HG02798 (cell line): ENCODE measurements at regions not wholly inside any gene's neighbourhood (a gene's known extent, or its start where the extent isn't known, plus 50 kb on each side); places are given as distances from the start of the nearest gene placed in this dataset.

Experiments used
- ATAC-seq: cut with Tn5 transposase; IDR thresholded peaks from one replicate; pipeline ENCODE4 v1.9.1; 2021; ENCODE audit warnings: mild to moderate bottlenecking; ENCODE audit not compliant: unreplicated experiment, poor library complexity

DNA sequence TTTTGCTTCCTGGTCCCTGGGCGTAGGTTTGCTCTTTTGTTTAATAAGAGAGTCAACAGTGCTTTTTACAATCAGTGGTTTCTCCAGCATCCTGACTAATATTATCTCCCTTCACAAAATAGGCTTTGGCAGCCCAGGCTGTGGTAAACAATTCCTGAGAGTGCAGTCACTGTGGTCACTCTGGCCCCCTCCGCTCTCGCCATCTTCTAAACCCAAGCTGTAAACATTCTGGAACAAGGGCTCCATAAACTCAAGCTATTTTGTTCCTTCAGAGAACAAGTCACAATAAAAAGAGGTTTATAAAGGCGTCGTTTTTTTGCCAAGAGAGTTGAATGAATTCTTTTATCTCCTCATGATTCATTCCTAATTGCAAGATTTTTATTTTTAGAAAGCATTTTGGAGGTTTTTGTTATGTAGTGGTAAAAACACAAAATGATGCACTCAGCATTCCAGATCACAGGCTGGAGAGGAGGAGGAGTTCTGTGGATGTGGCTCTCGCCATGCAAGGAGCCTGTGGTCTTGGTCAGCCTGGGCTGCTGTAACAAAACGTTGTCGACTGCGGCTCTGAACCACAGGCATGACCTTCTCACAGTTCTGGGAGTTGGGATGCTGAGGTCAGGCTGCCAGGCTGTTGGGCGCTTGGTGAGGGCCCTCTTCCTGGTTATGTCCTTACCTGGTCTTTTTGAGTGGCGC, 486.4 kb upstream of the FAT1 start:
- no peak for ATAC-seq

DNA sequence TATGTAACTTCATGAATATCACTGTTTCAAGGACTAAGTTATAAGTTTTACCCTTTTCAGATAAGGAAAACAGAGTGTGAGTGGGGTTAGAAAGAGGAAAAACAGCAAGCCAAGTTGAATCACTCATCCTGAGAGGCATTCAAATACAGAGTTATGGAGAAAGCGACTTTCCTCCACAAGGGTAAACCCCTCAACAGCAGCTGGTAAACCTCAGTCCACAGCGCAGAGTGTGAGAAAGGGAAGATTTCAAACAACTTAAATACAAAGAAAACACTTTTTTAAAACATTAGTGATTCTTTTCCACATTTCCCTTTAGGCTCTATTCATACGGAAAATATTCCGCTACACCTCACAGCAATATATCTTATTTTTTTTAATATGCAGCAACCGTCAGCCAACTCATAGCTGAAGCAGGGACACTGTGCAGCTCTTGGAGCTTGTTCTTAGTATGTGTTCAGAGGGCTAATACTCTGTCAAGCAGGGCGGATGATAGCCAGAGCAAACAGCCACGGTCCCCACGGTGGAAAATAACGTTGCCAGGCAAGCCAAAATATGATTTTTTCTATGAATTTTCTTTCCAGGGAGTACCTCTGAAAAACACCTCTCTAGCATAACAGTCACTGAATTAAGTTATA, 488.9 kb upstream of the FAT1 start:
- no peak for ATAC-seq

DNA sequence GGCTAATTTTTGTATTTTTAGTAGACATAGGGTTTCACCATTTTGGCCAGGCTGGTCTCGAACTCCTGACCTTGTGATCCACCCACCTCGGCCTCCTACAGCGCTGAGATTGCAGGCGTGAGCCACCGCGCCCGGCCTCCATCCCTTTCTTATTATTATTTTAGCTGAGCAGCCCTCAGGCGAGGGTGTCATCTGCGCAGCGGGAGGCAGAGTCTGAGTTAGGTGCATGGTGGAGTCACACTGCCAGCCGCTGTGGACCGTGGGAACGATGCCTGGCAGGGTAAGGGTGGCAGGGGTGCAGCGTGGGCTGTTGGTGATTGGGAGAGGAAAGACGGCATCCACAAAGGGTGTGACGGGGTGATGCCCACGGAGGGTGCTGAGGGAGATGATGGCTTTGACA, 491.8 kb upstream of the FAT1 start:
- ATAC-seq = no peak

- no peak for ATAC-seq
Observed at GRCh38 chr4:187218705-187219245, 495.1 kb upstream of the FAT1 start.

DNA sequence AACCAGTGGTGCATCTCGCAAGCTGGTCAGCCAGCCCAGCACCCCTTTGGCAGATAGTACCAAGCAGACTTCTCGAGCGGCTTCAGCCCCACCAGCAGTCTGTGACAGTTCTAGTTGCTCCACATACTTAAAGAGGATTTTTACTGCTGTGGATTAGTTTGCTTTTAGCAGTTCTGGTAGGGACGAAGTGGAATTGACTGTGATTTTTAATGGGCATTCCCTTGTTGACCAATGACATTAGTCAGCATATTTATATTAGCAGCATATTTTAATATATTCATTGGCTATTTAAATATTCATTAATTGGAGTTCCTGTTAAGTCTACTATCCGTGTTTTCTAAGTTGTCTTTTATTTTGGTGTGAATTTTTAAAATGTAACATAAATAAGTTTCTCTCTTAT, 500.9 kb upstream of the FAT1 start:
- no peak for ATAC-seq

DNA sequence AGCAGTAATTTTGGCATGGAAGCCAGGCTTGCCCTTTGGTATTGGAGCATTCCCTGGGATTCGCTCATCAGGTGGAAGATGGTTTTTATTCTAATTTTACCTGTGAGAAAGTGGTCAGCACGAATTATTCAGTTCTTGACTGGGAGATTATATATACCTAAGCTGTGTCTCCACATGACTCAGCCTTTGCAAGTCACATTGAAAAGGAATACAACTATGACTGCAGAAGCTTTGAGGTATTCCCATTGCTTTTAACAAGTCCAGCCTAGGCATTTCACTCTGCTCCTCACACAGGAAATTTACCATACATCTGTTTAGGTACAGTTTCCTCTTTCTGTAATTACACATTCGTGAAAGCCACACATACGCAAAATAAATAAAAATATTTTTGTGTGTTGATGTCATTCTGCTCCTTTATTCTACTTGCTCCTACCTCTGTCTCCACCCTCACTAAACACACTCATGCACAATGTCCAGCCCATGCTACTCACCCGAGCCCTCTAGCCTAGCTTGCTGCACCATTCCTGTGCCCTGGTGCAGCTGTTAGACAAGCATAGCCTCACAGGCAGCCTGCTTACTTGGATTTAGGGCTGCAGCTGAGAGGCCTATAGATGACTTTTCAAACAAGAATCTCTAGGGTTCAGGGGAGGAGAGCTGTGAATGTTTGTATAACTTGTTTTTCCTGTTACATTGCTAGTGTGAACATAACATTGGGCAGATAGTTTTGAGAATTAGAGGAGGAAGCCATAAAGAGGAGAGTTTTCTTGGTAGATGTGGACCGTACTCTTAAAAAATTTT, 504.4 kb upstream of the FAT1 start:
- no peak for ATAC-seq

DNA sequence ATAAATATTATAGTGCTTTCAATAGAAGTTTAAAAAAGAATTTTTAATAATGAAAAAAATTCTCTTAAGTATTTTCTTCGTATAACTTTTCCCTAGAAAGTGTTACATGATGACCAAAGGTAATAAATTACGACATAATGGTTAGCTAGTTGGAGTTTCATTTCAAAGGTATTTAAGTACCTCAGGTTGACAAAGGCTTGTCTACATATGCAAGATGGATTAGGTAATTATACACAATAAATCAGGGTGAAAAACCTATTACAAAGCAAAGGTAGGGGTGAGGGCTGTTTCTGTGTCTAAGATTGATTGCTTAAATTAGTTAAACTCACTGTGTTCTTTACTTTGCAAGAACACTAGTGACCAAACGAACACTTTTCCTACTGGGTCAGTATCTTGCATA, 508.5 kb upstream of the FAT1 start:
- no peak for ATAC-seq

DNA sequence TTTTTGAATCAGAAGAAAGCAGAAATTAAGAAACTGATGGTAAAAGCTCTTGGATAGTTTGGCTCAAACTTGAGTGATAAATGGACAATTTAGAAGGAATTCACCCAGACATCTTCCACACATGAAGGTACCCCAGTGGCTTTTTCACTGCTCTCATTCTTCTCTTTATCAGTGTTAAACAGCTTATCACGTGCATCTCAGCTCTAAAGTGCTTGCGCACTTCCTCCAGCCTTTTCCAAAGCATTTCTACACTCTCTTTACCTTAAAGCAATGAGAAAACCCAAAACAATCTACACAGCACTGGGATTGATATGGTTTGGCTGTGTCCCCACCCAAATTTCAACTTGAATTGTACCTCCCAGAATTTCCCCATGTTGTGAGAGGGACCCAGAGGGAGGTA, 509.1 kb upstream of the FAT1 start:
- no peak for ATAC-seq

- ATAC-seq = no peak
Observed at GRCh38 chr4:187235456-187236170, 512.0 kb upstream of the FAT1 start.

GRCh38 chr4:187236209-187236890, 512.7 kb upstream of the FAT1 start:
- ATAC-seq = no peak

DNA sequence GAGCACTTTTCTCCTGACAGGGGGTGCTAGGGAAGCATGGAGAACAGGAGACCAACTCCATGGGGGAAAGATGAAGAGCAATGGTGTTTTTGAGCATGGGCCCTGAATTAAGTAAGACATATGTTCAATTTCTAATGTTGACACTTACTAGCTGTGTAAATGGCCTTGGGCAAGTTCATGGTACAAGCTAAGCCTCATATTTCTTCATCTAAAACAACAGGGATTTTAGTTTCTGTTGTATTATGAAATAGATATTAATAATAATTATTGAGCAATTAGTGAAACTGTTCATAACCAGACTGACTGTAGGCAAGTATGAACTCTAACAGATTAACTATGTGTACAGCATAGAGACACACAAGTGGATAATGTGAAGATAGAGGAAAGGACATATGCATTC, 515.0 kb upstream of the FAT1 start:
- no peak for ATAC-seq

DNA sequence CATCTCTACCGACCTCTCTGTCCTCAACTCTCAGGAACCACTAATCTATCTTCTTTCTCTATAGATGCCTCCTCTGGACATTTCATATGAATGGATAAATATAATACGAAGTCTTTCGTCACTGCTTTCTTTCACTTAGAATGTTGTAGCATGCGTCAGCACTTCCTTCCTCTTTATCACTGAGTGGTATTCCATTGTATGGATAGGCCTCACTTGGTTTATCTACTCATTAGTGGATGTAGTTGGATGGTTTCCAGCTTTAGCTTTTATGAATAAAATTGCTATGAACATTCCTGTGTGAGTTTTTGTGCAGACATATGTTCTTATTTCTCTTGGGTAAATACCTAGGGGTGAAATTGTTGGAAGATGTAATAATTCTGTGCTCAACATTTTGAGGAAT, 528.2 kb upstream of the FAT1 start:
- no peak for ATAC-seq

DNA sequence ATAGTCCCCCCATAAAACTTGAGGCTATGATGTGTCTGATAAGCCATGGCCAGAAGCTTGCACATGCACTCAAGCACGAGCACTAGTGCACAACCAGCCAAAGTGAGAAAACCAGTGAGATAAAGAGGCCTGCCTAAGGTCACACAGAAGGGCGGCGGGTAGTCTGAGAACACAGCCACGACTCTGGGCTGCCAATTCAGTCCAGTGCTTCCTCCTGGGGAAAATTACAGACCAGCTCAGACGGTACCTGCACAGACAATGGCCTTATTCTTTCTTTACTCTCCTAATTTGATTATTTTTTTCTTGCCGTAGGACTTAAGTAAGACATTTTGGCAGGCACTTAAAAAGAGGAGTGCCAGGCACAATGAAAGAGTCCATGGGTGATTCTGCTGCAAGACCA, 533.2 kb upstream of the FAT1 start:
- ATAC-seq = no peak

GRCh38 chr4:187258651-187259401, 535.2 kb upstream of the FAT1 start:
- no peak for ATAC-seq

GRCh38 chr4:187268940-187269339, 545.3 kb upstream of the FAT1 start:
- no peak for ATAC-seq

- no peak for ATAC-seq
Observed at GRCh38 chr4:187270154-187270553, 546.5 kb upstream of the FAT1 start.

DNA sequence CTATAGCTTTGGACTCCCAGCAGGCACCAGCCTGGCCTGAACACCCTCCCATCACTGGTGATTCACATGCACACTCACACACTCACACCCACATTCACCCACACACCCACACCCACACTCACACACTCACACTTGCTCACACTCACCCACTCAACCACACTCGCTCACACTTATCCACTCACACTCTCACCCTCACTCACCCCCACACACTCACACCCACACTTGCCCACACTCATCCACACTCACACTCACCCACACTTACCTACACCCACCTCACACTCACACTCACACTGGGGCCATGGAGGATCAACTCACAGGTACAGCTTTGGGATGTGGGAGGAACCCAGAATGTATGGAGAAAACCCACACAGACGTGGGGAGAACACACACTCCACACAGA, 548.2 kb upstream of the FAT1 start:
- no peak for ATAC-seq

- no peak for ATAC-seq
Observed at GRCh38 chr4:187274153-187274552, 550.5 kb upstream of the FAT1 start.

DNA sequence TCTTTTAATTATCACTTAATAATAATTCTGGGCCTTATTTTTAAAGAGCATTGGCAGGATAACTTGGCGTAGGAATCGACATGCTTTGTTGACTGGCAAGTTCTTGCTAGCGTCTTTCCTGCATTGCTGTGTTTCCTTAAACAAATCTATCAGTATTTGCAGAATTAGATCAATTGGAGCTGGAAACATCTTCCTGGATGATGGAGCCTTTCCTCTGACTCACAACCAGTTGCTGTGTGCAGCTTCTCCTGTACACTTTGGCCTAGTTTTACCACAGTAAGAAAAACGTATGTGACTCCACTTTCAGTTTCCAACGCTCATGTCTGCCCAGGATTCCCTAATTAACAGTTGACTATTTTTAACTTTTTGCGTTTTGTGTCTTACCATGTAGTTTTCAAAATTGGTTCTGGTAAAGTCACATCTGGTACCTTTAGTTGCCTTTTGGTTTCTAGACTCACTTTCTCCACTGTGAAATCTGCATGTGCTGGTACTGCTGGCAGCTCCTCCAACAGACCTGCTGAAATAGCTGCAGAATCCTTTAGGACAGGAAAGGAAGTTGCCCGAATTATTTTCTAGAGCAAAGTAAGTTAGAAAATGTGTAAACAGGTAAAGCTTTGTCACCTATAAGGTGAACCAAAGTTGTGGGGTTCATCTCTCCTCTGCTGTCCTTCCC, 553.2 kb upstream of the FAT1 start:
- ATAC-seq = no peak
